Stimulated activated CD4-positive, alpha-beta T cell treated with anti-CD3 and anti-CD28 coated beads, TNF-alpha, amount 100 ng/mL, for 4 hours (primary cell): ENCODE measurements at regions not wholly inside any gene's neighbourhood (a gene's known extent, or its start where the extent isn't known, plus 50 kb on each side); places are given as distances from the start of the nearest gene placed in this dataset.
"Not testable (repeated sequence)": the region's sequence is repeated elsewhere in the genome, so short reads cannot be mapped to it uniquely, and the experiment has no call there.

Experiments
- DNase-seq, 3 experiments: peaks; one replicate each; pipeline ENCODE4 v3.0.0-alpha.2; 2020; ENCODE audit warnings: low read depth in 3 of 3

DNA sequence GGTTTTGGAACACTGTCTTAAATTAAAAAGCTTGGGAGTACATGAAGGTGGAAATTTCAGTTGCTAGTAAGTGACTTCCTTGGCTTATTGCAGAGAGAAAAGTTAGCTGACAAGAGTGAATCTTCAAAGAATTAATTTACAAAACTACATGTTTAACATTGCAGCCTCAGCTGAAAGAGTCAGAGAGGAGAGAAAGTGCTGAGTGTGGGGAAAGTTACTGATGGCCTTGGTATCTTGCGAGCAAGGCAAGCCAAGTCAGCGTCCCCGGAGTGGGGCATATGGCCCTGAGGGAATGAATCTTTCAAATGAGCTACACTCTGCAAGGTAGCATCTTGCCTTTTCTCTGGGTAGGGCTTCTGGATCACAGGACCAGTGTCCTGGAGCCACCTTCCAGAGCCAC is 131.3 kb downstream of the LPIN1 start:
- no peak for DNase-seq

DNA sequence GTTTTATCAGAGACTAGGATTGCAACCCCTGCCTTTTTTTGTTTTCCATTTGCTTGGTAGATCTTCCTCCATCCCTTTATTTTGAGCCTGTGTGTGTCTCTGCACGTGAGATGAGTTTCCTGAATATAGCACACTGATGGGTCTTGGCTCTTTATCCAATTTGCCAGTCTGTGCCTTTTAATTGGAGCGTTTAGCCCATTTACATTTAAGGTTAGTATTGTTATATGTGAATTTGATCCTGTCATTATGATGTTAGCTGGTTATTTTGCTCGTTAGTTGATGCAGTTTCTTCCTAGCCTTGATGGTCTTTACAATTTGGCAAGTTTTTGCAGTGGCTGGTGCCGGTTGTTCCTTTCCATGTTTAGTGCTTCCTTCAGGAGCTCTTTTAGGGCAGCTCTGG is 138.8 kb downstream of the LPIN1 start:
- DNase-seq = not testable (repeated sequence)

DNA sequence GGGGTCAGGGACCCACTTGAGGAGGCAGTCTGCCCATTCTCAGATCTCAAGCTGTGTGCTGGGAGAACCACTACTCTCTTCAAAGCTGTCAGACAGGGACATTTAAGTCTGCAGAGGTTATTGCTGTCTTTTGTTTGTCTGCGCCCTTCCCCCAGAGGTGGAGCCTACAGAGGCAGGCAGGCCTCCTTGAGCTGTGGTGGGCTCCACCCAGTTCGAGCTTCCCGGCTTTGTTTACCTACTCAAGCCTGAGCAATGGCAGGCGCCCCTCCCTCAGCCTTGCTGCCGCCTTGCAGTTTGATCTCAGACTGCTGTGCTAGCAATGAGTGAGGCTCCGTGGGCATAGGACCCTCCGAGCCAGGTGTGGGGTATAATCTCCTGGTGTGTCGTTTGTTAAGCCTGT is 140.5 kb downstream of the LPIN1 start:
- not testable (repeated sequence) for DNase-seq

DNA sequence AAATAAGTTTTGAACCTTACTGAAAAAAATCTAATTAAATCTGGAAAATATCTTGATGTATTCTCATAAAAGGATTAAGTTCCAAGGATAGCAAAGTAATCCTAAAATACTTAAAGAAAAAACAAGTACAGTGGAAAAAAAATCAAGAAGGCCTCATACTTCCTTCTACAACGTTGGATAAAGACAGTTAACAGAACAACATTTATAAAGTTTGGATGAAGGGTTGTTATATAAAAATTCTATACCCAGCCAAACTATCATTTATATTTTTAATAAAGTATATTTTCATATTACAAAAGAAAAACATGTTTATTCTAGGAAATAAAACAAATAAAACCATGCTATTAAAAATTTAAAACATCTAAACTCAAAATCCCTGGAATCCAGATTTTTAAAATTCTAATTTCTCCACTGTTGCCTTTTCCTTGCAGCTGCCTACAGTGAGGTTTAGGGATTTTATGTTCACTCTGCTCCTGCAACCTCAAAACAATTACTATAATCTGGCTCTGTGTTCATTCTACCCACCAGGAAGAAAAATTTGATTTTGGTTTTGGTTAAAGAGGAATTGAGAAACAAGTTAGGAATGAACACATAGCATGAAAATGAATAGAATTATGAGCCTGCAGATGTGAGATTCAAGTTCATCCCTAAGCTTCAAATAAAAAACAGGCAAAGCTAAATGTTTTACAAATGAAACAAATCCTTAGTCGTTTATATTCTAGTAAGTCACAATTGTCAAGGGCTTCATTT is 142.8 kb downstream of the LPIN1 start:
- no peak for DNase-seq

DNA sequence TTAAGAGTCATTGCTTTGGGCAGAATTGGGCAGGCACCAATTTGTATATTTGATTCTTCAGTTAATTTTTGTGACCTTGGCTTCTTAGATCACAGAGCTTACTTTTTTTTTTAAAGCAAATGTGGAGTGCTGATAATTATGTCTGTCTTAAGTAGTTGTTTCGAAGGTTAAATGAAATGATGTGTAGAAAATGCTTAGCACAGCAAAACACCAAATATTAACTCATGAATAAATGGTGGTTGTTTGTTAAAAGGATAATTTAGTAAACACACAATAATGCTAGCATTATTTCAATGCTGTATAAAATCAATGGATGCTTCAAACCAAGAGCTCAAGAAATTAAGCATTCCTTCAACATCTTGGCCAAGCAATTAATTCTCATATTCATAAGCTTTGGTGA is 143.4 kb downstream of the LPIN1 start:
- DNase-seq = no peak

DNA sequence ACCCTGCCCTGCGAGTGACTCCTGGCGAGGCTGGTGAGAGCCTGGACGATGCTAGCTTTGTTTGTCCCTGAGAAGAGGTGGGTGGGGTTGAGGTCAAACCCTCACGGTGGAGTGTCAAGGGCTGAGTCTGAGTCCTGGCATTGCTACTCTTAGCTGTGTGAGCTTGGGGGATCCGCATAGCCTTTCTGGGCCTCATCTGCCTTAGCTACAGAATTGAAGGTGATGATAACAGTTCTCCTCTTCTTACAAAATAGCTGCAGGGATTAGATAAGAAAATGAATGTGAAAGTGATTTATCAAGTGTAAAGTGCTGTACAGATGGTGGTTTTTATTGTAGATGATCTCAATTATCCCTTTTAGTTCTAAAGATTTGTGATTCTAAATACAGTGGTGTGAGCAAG is 144.6 kb downstream of the LPIN1 start:
- no peak for DNase-seq

DNA sequence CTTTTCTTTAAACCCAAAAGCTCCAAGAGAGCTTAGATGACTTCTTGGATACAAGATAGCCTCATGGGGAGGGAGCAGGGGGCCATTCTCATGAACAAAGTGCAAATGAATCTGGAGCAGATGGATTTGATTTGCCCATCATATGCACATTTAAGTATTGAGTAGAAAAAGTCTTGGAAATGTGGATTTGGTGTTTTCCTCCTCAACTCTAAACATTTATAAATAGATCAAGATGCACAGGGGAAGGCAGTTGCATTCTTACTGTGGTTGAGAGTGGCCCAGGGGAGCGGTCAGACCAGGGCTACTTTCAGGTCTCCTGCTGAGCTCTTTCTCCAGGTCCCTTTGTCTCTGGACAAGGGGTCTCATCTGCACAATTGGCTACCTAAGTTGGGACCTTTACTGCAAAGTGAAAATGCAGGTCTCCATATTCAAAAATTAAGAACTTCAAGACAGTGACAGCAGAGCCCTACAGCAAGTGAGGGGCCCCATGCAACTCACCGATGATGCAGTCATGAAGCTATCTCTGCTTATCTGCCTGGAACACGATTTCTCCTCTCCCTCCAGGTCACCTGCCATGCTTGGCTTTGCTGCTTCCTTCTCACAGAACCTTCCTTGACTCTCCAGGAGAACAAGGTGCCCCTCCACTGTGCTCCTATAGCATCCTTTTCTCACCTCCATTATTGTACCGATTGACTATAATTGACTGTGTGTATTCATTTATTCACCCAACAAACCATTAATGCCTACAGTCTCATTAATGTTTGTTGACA is 145.4 kb downstream of the LPIN1 start:
- no peak for DNase-seq

DNA sequence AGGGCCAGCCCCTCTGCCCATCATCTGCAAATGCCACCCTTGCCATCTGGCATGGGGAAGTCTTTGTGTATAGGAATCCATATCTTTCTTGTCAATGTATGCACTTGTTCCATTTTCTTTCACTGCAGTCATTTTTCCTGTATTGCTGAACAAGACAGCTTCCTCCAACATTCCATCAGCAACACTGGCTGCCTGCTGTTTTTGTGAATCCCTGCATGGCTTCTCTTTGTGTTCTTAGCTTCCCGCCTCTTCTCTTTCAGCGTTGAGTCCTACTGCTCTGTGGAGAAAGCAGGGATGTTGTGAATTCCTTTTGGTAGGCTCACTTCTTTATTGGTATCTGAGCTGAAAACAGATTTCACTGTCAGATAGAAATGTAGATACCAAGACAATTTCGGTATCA is 150.0 kb downstream of the LPIN1 start:
- DNase-seq = no peak

DNA sequence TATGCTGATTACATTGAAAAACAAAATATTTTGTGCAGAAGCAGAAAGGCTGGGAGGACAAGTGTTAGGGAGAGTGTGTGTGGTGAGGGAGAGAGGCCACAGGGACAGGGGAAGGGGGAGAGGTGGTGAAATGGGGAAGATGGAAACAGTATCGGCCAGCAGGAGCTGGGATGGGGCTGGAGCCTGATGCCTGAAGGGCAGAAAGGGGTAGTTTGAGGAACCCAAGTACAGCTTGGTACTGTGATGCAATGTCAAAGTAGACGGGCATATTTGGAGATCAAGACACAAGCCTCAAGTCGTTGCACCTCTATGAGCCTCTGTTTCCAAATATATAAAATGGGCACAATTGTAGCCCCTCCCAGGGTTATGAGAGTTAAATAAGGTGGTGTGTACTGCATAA is 152.1 kb downstream of the LPIN1 start:
- no peak for DNase-seq

DNA sequence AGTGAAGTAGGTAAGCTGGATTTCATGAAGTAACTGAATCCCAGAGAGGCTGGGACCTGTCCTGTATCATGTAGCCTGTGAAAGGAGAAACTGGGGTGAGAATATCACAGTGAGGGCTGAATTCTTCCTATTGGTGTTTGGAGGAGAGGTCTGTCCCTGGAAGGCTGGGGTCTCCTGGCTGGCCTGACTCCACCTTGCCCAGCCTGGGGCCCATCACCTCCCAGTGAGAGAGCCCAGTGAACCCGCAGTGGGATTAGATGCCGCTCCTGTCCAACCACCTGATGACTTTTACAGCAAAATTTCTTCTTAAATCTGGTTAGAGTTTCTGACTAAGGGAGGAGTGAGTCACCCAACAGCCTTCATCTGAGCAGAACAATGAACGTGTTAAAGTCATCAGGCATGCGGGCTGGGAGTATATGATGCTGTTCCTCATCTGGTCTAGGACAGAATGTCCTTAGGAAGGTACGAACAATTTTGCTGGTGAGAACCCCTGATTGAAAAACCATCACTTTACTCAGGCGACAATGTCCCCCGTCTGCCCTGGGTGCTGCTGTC is 152.9 kb downstream of the LPIN1 start:
- DNase-seq = no peak

DNA sequence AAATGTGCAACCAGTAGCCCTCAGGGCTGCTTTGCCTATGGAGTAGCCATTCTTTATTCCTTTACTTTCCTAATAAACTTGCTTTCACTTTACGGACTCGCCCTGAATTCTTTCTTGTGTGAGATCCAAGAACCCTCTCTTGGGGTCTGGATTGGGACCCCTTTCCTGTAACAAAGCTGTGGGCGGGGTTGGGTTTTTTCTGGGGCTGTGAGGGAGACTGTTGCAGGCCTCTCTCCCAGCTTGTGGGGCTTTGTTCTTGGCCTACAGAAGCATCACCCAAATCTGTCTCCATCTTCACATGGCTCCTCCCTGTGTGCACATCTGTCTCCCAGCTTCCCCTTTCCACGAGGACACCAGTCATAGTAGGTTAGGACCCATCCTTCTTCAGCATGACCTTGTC is 154.5 kb downstream of the LPIN1 start:
- not testable (repeated sequence) for DNase-seq

DNA sequence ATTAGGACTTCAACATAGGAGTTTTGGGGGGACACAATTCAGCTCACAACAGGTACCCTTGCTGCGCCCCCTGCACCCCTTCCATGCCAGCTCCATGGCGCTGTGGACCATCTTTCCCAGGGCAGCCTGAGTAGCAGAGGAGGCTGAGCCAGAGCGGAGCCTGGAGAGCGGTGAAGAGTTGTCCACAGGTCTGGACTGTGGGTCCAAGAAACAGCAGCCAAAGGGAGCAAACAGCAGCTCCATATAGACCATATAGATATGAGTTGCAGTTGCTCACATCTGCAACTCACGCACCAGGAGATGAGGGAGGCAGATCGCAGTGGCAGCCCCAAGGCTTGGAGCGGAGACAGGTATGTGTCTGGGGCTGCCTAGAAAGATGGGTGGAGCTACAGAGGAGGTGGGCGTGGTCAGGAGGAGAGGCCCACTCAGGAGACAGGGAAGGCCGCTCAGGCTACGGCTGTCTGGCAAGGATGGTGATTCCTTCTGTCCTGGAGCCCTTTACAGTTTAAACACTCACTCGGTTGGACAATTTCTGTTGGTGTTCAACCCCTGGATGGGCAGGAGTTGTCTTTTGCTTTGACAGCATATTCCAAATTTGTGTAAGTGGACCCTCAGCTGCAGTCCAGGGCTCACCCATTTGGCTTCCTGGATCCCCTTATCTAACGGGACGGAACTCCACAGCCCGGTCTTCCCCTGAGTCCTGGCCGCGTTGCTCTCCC is 155.1 kb downstream of the LPIN1 start:
- DNase-seq = no peak

DNA sequence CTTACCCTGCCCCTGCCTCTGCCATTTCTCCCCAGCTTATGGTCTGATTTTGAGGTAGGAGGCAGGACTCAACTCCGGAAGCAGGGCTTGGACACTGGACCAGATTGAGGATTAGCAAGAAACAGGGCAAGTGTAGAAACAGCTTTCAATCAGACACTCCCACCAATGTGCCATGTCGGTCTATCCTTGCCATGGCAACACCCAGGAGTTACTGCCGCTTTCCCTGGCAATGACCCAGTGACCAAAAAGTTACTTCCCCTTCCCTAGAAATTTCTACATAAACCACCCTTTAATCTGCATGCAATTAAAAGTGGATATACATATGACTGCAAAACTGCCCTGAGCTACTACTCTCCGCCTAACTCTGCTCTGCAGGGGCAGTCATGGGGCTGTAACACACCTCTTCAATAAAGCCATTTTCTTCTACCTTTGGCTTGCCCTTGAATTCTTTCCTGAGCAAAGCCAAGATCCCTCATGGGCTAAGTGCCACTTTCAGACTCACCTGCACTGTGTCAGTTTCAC is 156.7 kb downstream of the LPIN1 start:
- DNase-seq = no peak

DNA sequence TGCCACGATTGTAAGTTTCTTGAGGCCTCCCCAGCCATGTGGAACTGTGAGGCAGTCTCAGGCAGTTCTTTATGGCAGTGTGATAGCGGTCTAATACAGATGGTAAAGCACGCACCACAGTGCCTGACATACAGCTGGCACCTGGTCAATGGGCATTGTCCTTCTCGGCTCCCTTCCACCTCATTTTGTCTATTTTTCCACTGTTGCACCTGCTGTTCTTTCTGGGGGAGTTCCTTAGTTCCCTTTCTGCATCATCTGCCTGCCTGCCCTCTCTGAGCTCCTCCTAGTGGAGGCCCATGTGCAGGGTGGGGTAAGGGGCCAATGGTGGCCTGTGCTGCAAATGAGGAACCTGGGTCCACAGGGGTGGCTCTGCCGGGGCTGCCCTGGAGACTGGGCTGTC is 157.6 kb downstream of the LPIN1 start:
- no peak for DNase-seq

DNA sequence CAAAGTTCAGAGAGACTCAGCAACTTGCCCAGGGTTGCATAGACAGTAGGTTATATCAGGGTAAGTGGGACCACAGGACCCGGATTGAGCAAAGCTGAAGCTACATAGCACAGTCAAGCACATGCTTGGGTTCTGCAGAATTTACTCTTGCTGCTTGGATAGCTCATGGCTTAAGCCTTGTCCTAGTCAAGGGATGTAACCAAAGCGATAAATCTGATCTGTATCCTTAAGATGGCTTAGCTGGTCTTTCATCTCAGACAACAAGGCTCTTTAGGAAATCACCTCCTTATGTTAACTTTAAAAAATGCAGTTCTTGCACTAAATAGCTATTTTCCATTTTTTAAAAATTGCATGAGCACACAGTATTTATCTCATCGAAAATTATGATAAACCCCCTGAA is 158.5 kb downstream of the LPIN1 start:
- no peak for DNase-seq

DNA sequence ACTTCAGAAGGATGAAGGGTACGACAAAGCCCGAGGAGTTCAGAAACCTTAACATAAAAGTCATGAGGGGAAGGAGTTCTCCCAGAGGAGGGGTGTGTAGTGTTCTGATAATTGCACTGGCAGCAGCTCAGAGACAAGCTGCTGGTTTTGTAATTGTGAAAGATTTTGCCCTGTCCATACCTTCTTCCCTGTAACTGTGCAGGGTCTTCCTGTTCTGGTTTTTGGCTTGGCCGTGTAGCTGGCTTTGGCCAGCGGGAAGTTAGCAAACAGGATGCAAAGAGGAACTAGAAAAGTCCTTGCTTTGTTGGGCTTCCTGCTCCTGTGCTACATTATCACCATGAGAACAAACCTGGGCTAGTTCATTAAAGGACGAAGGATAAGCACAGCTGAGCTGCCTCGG is 160.8 kb downstream of the LPIN1 start:
- no peak for DNase-seq

DNA sequence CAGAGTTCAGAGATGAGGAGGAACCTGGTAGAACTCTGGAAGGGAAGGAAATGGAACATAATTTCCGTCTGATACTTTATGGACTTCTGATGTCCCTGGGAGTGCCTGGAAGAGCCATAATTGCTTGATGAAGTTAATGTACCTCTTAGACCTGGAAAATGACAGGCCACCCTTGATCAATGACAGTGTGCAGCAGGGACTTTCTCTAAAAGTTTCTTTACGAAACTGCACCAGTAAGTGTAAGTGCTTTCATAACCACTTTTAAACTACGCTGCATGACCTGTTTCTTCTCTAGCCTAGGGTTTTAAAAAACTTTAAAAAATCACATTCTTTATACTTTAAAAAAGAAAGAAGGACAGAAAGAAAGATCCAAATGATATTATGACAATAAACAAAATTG is 164.5 kb downstream of the LPIN1 start:
- no peak for DNase-seq

DNA sequence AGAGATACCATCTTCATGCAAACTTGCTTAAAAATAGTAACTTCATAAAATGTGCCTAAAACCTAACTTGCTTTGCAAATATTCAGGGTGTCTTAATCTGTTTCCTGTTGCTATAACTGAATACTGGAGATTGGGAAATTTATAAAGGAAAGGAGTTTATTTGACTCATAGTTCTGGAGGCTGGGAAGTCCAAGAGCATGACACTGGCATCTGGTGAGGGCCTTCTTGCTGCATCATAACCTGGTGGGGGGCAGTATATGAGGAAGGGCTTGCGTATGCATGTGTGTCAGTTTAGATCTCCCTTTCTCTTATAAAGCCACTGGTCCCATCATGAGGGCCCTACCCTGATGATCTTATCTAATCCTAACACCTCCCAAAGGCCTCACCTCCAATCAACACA is 166.5 kb downstream of the LPIN1 start:
- DNase-seq = no peak

DNA sequence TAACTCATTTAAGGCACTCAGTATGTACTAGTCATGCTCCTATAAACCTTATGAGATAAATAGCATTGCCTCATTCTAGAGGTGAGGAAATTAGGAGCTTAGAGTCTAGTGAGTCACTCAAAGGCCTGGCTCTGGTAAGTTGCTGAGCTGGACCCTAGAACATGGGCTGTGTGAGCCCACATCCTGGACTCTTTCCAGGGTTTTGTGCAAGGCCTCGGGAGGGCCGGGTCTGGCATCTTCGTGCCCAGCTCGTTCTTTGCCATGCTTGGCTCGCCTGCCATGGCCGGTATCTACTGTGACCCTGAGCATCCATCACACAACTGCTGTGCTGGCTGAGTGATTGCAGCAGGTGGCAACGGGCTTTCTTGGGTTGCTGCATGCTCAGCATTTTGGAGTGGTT is 168.0 kb downstream of the LPIN1 start:
- no peak for DNase-seq

DNA sequence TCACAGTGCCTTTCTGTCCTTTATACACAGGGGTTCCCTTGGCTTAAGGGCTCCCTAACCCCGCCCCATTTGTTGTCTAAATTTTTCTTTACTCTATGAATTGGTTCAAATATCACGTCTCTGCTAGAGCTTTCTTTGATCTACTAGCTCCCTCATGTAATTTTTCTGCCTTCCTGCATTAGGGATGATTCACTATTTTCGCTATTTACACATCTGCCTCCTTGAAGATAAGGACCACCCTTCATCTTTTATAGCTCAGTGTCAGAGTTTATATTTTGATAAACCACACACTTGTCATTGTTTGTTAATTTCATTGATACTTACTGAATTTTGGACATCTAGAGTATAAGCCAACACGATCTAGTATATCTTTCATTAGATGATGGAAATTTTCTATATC is 169.2 kb downstream of the LPIN1 start:
- no peak for DNase-seq

DNA sequence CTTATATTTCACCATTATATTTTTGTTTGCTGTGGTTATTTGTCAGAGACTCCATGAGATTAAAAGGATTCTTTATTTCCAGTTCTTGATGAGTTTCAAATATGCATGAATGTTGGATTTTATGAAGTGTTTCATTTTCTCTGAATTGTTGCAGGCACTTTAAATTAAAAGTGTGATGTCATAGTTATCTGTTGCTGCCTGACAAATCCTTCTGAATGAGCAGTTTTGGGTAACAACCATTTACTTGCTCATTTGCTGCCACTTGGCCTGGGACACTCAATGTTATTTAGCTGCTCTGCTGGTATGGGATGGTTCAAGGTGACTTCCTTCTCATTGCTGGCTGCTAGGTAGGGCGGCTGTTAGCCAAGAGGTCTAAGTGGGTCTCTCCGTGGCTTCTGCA is 173.5 kb downstream of the LPIN1 start:
- no peak for DNase-seq

DNA sequence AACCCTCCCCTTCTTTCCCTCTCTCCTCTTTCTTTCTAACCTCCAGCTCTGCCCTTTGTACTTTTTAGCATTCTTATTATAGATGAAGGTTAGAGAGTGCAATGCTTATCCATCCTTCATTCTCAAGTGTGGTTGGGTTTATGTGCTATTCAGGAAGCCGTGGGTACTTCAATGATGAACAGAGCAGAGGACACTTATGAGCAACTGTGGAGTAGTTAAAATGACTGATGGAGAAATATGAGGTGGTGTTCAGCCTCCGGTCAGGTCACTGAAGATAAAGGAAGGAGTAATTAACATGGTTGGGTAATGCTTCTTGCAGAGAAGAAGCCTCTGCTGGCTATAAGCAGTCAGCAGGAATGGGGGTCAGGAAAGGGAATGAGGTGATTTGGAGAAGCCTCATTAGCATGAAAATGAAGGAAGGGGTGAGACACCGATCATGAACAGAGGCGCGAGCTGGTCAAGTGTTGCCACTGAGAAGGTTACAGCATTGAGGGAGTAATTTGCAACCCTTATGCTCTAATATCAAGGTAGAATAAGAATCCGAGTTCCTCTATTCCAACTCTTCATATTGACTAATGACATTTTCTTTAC is 174.7 kb downstream of the LPIN1 start:
- DNase-seq = no peak
